ENCODE measurements at regions not wholly inside any gene's neighbourhood (a gene's known extent, or its start where the extent isn't known, plus 50 kb on each side); places are given as distances from the start of the nearest gene placed in this dataset.

GRCh38 chr13:67880916-67881315, 650.8 kb upstream of the PCDH9 start:
- Mint-ChIP-seq H3K4me3 (no peak overlapping the region), H3K9me3 (ENCODE audit: insufficient read depth) (peaks cover 17% of the 10 kb centered on the region), H3K36me3 (ENCODE audit: low read depth) (no peaks in the 10 kb centered on the region), H3K27ac (no peak overlapping the region), H3K27me3 (ENCODE audit: low read depth) (no peaks in the 10 kb centered on the region), H3K4me1 (ENCODE audit: low read depth) (no peaks in the 10 kb centered on the region)
- ATAC-seq (no peak), DNase-seq (no peak)
- CTCF ChIA-PET, result no interaction called here
- POLR2A ChIA-PET, result no interaction called here

- ChIA-PET POLR2A (no interaction called here), CTCF (no interaction called here)
- H3K4me1 Mint-ChIP-seq (ENCODE audit: low read depth), result no peaks in the 10 kb centered on the region
- H3K27me3 Mint-ChIP-seq (ENCODE audit: low read depth), result no peaks in the 10 kb centered on the region
- no peak overlapping the region for H3K27ac Mint-ChIP-seq
- no peaks in the 10 kb centered on the region for H3K36me3 Mint-ChIP-seq (ENCODE audit: low read depth)
- no peak for ATAC-seq
- no peak overlapping the region for H3K4me3 Mint-ChIP-seq
- no peak for DNase-seq
- H3K9me3 Mint-ChIP-seq (ENCODE audit: insufficient read depth), result peaks cover 18% of the 10 kb centered on the region
Measured at GRCh38 chr13:67878376-67878775, 648.2 kb upstream of the PCDH9 start.

- POLR2A ChIA-PET, result no interaction called here
Measured at GRCh38 chr13:67877031-67877430, 646.9 kb upstream of the PCDH9 start.

GRCh38 chr13:67867206-67867605, 637.1 kb upstream of the PCDH9 start:
- H3K4me1 Mint-ChIP-seq (ENCODE audit: low read depth), result no peaks in the 10 kb centered on the region
- no peak overlapping the region for H3K4me3 Mint-ChIP-seq
- H3K27ac Mint-ChIP-seq, result no peak overlapping the region
- ATAC-seq (no peak), DNase-seq (no peak)
- peaks cover 15% of the 10 kb centered on the region for H3K9me3 Mint-ChIP-seq (ENCODE audit: insufficient read depth)
- H3K27me3 Mint-ChIP-seq (ENCODE audit: low read depth), result no peaks in the 10 kb centered on the region
- CTCF ChIA-PET, result no interaction called here
- POLR2A ChIA-PET, result no interaction called here
- H3K36me3 Mint-ChIP-seq (ENCODE audit: low read depth), result no peaks in the 10 kb centered on the region

More at GRCh38 chr13:67877031-67877430, 646.9 kb upstream of the PCDH9 start:
- H3K4me1 Mint-ChIP-seq (ENCODE audit: low read depth), result no peaks in the 10 kb centered on the region
- H3K36me3 Mint-ChIP-seq (ENCODE audit: low read depth), result no peaks in the 10 kb centered on the region
- ATAC-seq, result no peak
- H3K27me3 Mint-ChIP-seq (ENCODE audit: low read depth), result no peaks in the 10 kb centered on the region
- no peak for DNase-seq
- no peak overlapping the region for H3K4me3 Mint-ChIP-seq
- H3K27ac Mint-ChIP-seq, result no peak overlapping the region
- peaks cover 24% of the 10 kb centered on the region for H3K9me3 Mint-ChIP-seq (ENCODE audit: insufficient read depth)
- CTCF ChIA-PET, result no interaction called here

GRCh38 chr13:67860315-67860714, 630.2 kb upstream of the PCDH9 start:
- Mint-ChIP-seq H3K4me1 (ENCODE audit: low read depth) (no peaks in the 10 kb centered on the region), H3K27me3 (ENCODE audit: low read depth) (no peaks in the 10 kb centered on the region), H3K9me3 (ENCODE audit: insufficient read depth) (peaks cover 25% of the 10 kb centered on the region), H3K4me3 (no peak overlapping the region), H3K27ac (no peak overlapping the region), H3K36me3 (ENCODE audit: low read depth) (no peaks in the 10 kb centered on the region)
- ATAC-seq (no peak), DNase-seq (no peak)
- POLR2A ChIA-PET, result no interaction called here
- CTCF ChIA-PET, result no interaction called here

- ChIA-PET CTCF (no interaction called here), POLR2A (no interaction called here)
- H3K27ac Mint-ChIP-seq, result no peak overlapping the region
- ATAC-seq (no peak), DNase-seq (no peak)
- no peaks in the 10 kb centered on the region for H3K27me3 Mint-ChIP-seq (ENCODE audit: low read depth)
- no peaks in the 10 kb centered on the region for H3K4me1 Mint-ChIP-seq (ENCODE audit: low read depth)
- no peak overlapping the region for H3K4me3 Mint-ChIP-seq
- H3K9me3 Mint-ChIP-seq (ENCODE audit: insufficient read depth), result peaks cover 25% of the 10 kb centered on the region
- no peaks in the 10 kb centered on the region for H3K36me3 Mint-ChIP-seq (ENCODE audit: low read depth)
Measured at GRCh38 chr13:67859904-67860303, 629.8 kb upstream of the PCDH9 start.

GRCh38 chr13:67857581-67858310, 627.6 kb upstream of the PCDH9 start:
- CTCF ChIA-PET, result no interaction called here

GRCh38 chr13:67856955-67857354, 626.8 kb upstream of the PCDH9 start:
- Mint-ChIP-seq H3K4me3 (no peak overlapping the region), H3K27ac (no peak overlapping the region), H3K9me3 (ENCODE audit: insufficient read depth) (peaks cover 21% of the 10 kb centered on the region), H3K36me3 (ENCODE audit: low read depth) (no peaks in the 10 kb centered on the region), H3K4me1 (ENCODE audit: low read depth) (no peaks in the 10 kb centered on the region), H3K27me3 (ENCODE audit: low read depth) (no peaks in the 10 kb centered on the region)
- ChIA-PET CTCF (no interaction called here), POLR2A (no interaction called here)
- no peak for ATAC-seq
- DNase-seq, result no peak

More at GRCh38 chr13:67857581-67858310, 627.6 kb upstream of the PCDH9 start:
- POLR2A ChIA-PET, result no interaction called here
- Mint-ChIP-seq H3K27me3 (ENCODE audit: low read depth) (no peaks in the 10 kb centered on the region), H3K4me1 (ENCODE audit: low read depth) (no peaks in the 10 kb centered on the region), H3K36me3 (ENCODE audit: low read depth) (no peaks in the 10 kb centered on the region), H3K4me3 (no peak overlapping the region), H3K9me3 (ENCODE audit: insufficient read depth) (peaks cover 25% of the 10 kb centered on the region), H3K27ac (no peak overlapping the region)
- ATAC-seq, result no peak
- DNase-seq, result no peak

- Mint-ChIP-seq H3K36me3 (ENCODE audit: low read depth) (no peaks in the 10 kb centered on the region), H3K4me3 (no peak overlapping the region), H3K27me3 (ENCODE audit: low read depth) (no peaks in the 10 kb centered on the region), H3K9me3 (ENCODE audit: insufficient read depth) (peaks cover 22% of the 10 kb centered on the region), H3K4me1 (ENCODE audit: low read depth) (no peaks in the 10 kb centered on the region), H3K27ac (no peak overlapping the region)
- DNase-seq (no peak), ATAC-seq (no peak)
- ChIA-PET CTCF (no interaction called here), POLR2A (no interaction called here)
Measured at GRCh38 chr13:67855741-67856238, 625.7 kb upstream of the PCDH9 start.

GRCh38 chr13:67854990-67855389, 624.9 kb upstream of the PCDH9 start:
- ChIA-PET POLR2A (no interaction called here), CTCF (no interaction called here)
- no peaks in the 10 kb centered on the region for H3K36me3 Mint-ChIP-seq (ENCODE audit: low read depth)
- no peak overlapping the region for H3K4me3 Mint-ChIP-seq
- H3K9me3 Mint-ChIP-seq (ENCODE audit: insufficient read depth), result peaks cover 25% of the 10 kb centered on the region
- ATAC-seq (no peak), DNase-seq (no peak)
- no peak overlapping the region for H3K27ac Mint-ChIP-seq
- H3K4me1 Mint-ChIP-seq (ENCODE audit: low read depth), result no peaks in the 10 kb centered on the region
- H3K27me3 Mint-ChIP-seq (ENCODE audit: low read depth), result no peaks in the 10 kb centered on the region

- H3K4me1 Mint-ChIP-seq (ENCODE audit: low read depth), result no peaks in the 10 kb centered on the region
- DNase-seq (no peak), ATAC-seq (no peak)
- H3K27me3 Mint-ChIP-seq (ENCODE audit: low read depth), result no peaks in the 10 kb centered on the region
- ChIA-PET CTCF (no interaction called here), POLR2A (no interaction called here)
- H3K9me3 Mint-ChIP-seq (ENCODE audit: insufficient read depth), result no peaks in the 10 kb centered on the region
- H3K36me3 Mint-ChIP-seq (ENCODE audit: low read depth), result no peaks in the 10 kb centered on the region
- H3K27ac Mint-ChIP-seq, result no peak overlapping the region
- no peak overlapping the region for H3K4me3 Mint-ChIP-seq
Measured at GRCh38 chr13:67844574-67844973, 614.4 kb upstream of the PCDH9 start.

GRCh38 chr13:67841071-67841470, 610.9 kb upstream of the PCDH9 start:
- DNase-seq, result no peak
- H3K4me1 Mint-ChIP-seq (ENCODE audit: low read depth), result no peaks in the 10 kb centered on the region

GRCh38 chr13:67833564-67833963, 603.4 kb upstream of the PCDH9 start:
- no peak overlapping the region for H3K27ac Mint-ChIP-seq
- no peaks in the 10 kb centered on the region for H3K36me3 Mint-ChIP-seq (ENCODE audit: low read depth)
- H3K4me3 Mint-ChIP-seq, result no peak overlapping the region
- POLR2A ChIA-PET, result no interaction called here
- H3K27me3 Mint-ChIP-seq (ENCODE audit: low read depth), result no peaks in the 10 kb centered on the region
- no peak for DNase-seq
- peaks cover 15% of the 10 kb centered on the region for H3K9me3 Mint-ChIP-seq (ENCODE audit: insufficient read depth)
- CTCF ChIA-PET, result no interaction called here
- ATAC-seq, result no peak
- H3K4me1 Mint-ChIP-seq (ENCODE audit: low read depth), result no peaks in the 10 kb centered on the region

More at GRCh38 chr13:67841071-67841470, 610.9 kb upstream of the PCDH9 start:
- Mint-ChIP-seq H3K27ac (no peak overlapping the region), H3K9me3 (ENCODE audit: insufficient read depth) (peaks cover 6% of the 10 kb centered on the region), H3K4me3 (no peak overlapping the region), H3K27me3 (ENCODE audit: low read depth) (no peaks in the 10 kb centered on the region), H3K36me3 (ENCODE audit: low read depth) (no peaks in the 10 kb centered on the region)
- no peak for ATAC-seq
- ChIA-PET POLR2A (no interaction called here), CTCF (no interaction called here)
